ENCODE measurements at regions not wholly inside any gene's neighbourhood (a gene's known extent, or its start where the extent isn't known, plus 50 kb on each side); places are given as distances from the start of the nearest gene placed in this dataset.

- TF ChIP-seq CTCF (IDR thresholded peaks at IDR 0.05): no peak
- no peak for TF ChIP-seq POLR2A (IDR thresholded peaks at IDR 0.05)
Observed at GRCh38 chr15:93143186-93143585, 54.2 kb upstream of the RGMA start.
